ENCODE measurements at regions not wholly inside any gene's neighbourhood (a gene's known extent, or its start where the extent isn't known, plus 50 kb on each side); places are given as distances from the start of the nearest gene placed in this dataset.

GRCh38 chr6:150528648-150529285 is 70.9 kb upstream of the PLEKHG1 start (continued):
- TF ChIP-seq GZF1 (CRISPR knock-in tag; IDR thresholded peaks at IDR 0.05) (no peak), TP53 (CRISPR knock-in tag; conservative IDR thresholded peaks at IDR 0.05) (no peak), NKX3-1 (CRISPR knock-in tag; IDR thresholded peaks at IDR 0.05) (no peak), ELF3 (CRISPR knock-in tag; IDR thresholded peaks at IDR 0.05) (no peak), BRF2 (CRISPR knock-in tag; IDR thresholded peaks at IDR 0.05) (no peak), ZNF350 (CRISPR knock-in tag; IDR thresholded peaks at IDR 0.05; ENCODE audit: borderline replicate concordance, low read depth) (no peak), ZNF329 (CRISPR knock-in tag; IDR thresholded peaks at IDR 0.05; ENCODE audit: low read depth) (no peak), TCF7 (IDR thresholded peaks at IDR 0.05; ENCODE audit: low read depth) (no peak), ZNF17 (CRISPR knock-in tag; IDR thresholded peaks at IDR 0.05) (no peak), ZNF546 (CRISPR knock-in tag; conservative IDR thresholded peaks at IDR 0.05) (no peak), RNF2 (conservative IDR thresholded peaks at IDR 0.05; ENCODE audit: low read depth) (no peak), ZNF3 (CRISPR knock-in tag; IDR thresholded peaks at IDR 0.05) (no peak), MEF2D (CRISPR knock-in tag; IDR thresholded peaks at IDR 0.05) (no peak)
- TF ChIP-seq, protein P1, sequence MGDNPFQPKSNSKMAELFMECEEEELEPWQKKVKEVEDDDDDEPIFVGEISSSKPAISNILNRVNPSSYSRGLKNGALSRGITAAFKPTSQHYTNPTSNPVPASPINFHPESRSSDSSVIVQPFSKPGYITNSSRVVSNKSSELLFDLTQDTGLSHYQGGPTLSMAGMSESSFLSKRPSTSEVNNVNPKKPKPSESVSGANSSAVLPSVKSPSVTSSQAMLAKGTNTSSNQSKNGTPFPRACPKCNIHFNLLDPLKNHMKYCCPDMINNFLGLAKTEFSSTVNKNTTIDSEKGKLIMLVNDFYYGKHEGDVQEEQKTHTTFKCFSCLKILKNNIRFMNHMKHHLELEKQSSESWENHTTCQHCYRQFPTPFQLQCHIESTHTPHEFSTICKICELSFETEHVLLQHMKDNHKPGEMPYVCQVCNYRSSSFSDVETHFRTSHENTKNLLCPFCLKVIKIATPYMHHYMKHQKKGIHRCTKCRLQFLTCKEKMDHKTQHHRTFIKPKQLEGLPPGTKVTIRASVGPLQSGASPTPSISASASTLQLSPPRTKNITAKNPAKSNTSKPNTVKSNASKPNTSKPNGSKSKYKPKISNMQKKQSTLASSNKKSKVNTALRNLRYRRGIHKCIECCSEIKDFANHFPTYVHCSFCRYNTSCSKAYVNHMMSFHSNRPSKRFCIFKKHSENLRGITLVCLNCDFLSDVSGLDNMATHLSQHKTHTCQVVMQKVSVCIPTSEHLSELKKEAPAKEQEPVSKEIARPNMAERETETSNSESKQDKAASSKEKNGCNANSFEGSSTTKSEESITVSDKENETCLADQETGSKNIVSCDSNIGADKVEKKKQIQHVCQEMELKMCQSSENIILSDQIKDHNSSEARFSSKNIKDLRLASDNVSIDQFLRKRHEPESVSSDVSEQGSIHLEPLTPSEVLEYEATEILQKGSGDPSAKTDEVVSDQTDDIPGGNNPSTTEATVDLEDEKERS (CRISPR knock-in tag; IDR thresholded peaks at IDR 0.05): no peak

Measured in HepG2 (cell line).